GM18498 (cell line): ENCODE measurements at regions not wholly inside any gene's neighbourhood (a gene's known extent, or its start where the extent isn't known, plus 50 kb on each side); places are given as distances from the start of the nearest gene placed in this dataset.

ENCODE experiments used
- ATAC-seq: cut with Tn5 transposase; IDR thresholded peaks from one replicate; pipeline ENCODE4 v1.9.1; 2021; ENCODE audit warnings: mild to moderate bottlenecking, moderate library complexity; ENCODE audit not compliant: unreplicated experiment

DNA sequence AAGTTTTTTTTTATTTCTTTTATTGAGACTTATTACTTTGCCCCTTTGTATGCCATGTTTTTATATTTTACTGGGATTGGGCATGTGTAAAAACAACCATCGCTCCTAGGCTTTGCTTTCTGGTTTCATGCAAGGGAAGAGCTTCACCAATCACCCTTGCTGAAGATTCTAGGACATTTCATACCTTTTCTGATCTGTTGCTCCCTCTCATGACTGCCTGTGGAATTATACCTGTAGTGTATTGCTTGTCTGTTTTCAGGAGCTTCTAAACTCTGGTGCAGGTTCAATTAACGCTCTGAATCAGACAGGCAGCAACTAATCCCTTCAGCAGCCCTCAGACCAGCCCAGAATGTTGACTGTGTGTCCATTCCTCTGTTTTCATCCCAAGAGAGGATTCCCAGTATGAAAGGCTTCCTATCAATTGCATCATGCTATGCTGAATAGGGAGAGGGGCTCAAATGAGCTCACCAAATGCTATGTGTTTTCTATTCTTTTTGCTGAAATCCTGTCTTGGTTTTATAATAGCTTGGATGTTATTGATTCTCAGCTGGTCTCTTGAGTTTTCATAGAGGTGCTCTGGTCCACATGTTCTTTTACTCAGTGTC lies 572.9 kb upstream of the CDH6 start:
- ATAC-seq = no peak

DNA sequence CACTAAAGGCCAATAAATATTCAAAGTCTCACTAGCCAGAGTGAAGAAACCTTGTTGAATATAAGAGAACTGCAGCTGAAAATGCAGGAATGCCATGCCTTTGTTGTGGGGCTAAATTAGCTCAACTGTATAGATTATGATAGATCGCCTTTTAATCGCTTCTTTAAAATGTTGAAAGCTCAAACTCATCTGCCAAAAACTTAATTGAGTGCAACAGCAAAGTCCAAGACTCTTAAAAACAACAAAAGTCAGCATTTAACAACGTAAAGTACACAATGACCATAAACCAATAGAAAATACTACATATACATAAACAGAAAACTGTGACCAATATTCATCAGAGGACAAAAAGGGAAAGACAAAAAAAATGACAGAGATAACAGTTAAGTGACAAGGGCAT lies 585.0 kb upstream of the CDH6 start:
- ATAC-seq = no peak

DNA sequence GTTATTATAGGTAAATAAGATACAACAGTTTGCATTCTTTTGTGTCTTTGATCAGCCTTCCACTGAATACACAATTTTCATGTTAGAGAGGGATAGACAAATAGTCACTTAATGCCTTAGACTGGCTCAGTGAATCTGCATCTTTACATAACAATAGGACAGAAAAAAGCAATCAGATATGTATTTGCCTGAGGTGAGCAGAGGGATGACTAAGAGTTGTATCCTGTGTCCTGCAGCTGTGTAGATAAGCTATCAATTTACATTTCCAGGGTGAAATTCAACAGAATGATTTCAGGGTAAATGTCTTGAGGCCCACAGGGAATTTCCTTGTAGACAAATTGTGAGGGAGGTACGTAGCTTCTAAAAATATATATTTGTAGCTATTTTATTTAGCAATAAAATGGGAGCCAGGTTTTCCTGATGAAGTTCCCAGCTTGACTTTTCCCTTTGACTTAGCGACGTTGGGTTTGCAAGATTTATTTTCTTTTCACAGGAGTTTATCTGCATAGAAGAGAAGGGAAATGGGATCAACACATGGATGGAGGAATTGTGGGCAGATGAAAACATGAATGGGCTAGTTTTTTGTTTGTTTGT lies 586.1 kb upstream of the CDH6 start:
- no peak for ATAC-seq

DNA sequence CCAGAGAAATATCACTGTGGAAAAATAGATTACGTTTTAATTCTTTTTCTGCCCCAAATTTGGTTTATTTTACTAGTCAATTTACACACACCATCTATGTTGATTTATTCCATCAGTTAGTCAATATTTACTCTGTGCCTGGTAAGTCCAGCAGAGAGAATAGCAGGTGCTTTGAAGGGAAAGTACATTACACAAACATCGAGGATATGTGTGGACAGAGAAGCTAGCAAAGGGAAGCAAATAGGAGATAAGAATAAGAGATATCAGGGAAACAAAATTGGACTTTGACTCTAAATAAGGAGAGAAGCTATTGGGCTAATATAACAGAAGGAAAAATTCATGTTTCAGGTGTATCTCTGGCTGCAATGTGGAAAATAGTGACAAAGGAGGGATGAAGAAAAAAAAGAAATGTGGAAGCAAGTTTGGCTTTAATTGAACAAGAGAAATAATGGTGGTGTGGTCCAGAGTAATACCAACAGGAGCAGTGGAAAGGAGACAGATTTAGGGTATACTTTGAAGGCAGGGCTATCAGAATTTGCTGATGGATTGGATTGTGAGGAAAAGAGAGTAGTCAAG lies 587.7 kb upstream of the CDH6 start:
- ATAC-seq = no peak

DNA sequence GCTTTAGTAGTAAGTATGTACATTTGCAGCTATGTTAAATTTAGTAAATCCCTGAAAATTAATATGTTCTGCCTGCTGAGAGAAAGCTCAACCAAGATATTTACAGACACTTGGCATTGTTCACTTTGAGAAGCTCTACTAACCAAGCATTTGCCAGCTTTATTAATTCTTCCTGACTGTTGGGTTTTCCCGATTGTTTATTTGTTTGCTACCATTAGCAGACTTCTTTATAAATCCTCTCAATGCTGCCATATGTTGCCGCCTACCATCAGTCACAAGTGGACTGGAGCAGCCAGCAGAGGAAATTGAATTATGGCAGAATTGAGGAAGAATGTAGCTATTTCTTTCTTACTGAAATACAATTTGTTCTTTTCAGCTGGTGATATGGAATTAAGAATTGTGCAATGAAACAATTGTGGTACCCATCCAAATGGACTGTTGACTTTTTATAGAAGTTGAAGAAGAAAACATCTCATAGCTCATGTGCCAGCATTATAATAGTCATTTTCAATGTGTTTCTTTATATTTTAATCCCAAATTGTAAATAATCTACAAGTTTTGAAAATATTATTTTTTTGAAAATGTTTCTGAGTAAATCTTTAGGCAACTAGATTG lies 588.7 kb upstream of the CDH6 start:
- ATAC-seq = no peak

DNA sequence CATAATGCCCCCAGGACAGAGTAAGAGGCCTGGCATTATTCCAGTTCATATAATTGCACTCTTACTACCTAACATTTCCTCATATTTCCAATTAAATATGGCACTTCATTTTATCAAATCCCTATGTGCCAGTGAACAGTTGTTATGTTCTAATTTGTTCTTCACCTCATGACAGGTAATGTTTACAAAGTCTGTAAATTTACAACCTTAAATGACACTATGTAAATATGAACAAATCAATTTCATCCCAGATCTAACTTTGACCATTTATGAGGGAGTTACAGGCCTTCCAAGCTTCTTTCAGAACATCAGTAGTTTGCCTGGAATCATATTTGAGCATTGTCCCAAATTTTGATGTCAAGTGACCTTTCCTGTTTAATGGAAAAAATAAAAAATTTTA lies 592.6 kb upstream of the CDH6 start:
- no peak for ATAC-seq

DNA sequence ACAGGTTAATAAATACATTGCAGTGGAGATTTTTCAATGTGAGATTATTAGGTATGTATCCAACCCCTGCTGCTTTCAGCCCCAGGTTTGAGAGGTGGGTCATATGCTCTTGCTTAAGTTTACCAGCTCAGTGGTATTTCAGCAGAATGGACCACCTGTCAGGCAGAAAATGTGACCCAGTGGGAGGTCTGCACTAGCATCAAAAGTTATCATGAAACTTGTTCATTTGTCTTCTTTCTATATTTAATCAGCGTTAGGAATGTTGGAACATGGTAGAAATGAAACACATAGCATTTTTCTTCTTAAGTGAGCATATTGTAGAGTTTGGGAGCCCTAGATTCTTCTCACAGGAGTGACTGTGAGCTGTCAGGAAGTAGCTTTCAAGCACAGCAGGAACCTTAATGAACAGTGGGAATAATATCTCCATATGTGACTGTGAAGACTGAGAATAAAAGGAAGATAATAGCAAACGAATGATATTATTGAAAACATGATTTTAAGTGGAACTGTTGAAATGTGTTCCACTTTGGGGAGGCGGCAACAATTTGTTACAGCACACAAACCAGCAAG lies 596.9 kb upstream of the CDH6 start:
- no peak for ATAC-seq

DNA sequence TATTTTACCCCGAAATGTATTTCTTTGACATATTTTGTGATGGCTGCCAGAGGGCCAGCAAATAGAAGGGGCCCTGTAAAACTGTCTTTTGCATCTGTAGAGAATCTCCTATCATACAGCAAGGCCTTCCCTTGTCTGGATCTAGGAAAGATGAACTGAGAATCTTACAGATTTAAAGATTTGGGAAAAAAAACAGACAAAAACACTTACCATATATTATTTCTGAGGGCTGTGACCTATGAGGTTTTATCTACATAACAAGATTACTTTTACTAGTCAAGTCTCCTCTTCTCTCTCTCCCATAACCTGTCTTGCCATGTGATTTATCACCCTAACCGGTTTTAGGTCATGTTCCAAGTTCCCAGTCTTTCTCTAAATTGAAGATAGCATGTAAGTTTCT lies 599.2 kb upstream of the CDH6 start:
- no peak for ATAC-seq

DNA sequence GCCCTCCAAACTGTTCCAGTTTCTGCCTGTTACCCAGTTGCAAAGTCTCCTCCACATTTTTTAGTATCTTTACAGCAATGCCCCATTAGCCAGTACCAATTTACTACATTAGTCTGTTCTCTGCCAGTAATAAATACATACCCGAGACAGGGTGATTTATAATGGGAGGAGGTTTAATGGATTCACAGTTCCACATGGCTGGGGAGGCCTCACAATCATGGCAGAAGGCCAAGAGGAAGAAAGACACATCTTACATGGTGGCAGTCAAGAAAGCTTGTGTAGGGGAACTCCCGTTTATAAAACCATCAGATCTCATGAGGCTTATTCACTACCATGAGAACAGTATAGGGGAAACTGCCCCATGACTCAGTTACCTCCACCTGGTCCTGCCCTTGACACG lies 600.7 kb upstream of the CDH6 start:
- no peak for ATAC-seq

DNA sequence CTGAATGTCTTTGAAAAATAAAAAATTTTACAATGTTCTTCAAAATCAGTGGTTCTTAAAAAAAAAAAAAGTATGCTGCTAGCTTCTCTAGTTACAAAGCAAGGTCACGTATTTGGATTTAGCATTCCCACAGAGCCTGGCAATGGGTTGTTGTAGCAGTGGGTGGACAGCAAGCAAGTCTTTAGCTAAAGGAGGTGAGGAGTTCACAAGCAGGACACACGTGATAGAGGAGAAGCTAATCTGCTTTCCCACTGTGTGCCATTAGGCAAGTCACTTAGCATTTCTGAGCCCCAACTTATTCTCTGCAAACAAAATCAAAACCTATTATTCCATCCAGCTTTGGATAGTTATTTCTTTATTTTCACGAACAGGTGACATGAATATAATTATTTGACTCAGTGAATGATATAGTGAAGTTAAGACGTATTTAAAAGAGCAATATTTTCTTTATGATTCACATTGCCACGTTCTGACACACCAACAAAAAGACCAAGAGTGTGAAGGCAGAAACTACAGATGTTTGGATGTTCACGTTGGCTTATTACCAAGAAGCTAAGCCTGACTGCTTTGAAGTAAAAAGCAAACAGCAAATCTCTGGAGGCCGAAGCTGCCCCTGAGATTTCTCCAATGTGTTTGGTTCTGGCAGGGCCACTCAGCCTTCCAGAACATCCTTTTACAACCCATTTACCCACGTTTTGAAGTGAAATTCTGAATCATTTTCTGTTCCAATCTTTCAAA lies 612.1 kb upstream of the CDH6 start:
- ATAC-seq = no peak

DNA sequence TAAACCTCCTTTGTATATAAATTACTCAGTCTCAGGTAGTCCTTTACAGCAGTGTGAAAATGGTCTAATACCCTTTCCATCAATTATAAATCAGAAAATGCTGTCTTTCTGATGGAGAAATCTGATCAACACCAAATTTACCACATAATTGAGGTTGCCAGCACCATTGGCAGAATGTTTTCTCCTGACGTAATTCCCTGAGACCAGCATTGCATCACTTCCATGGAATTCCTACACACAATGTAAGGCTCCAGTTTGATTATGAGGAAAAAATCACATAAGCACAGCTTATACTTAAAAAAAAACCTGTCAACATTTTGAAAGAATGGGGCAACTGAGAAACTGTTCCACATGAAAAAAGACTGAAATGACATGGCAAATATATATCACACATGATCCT lies 618.7 kb upstream of the CDH6 start:
- no peak for ATAC-seq

DNA sequence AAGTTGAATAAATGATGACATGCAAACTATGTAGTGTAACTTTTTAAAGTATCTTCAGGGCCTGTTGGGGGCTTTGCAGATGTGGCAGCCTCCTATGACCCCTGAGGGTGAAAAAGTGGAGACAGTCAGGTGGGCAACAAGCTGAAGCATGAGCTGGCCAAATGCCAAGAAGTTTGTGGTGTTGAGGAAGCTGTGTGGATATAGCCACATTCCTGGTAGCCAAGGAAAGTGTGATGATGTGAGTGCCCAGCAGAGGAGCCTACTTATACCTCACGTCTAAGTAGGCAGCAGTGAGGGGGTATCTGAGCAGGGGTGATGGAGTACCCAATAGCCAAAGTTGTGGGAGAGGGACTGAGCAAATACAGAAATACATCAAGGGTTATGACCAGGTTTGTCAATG lies 621.2 kb upstream of the CDH6 start:
- no peak for ATAC-seq

DNA sequence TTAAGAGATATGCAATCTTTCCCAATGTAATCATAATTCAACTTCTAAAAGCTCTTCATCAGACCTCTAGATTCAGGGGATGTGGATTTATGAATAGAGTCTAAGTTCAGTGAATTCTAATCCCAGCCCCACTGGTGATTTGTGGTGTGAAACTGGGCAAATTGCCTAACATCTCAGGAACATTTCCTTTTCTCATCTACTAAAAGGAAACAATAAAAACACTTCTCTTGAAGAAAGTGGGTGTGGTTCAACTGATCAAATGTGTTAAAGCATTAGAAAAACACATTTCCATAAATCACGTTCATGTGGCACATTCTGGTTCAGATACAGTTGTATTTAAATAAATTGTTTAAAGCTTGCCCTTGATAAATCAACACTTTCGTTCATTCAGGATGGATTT lies 631.7 kb upstream of the CDH6 start:
- no peak for ATAC-seq

DNA sequence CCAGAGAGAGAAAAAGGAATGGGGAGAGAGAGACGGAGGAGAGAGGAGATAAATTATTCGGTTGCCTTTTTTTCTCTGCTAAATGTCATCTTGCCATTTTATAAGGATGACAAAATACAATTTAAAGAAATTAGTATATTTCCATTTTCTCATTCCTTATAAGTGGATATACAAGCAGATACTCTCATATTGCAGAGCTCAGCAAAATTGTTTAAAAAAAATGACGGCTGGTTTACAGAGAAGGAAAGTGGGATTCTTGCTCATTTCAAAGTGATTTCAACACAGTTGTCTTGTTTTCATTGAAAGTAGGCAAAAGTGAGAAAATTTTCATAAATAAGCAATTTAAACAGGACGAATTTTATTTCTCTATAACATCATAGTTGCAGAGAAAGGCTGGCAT lies 641.9 kb upstream of the CDH6 start:
- ATAC-seq = no peak

DNA sequence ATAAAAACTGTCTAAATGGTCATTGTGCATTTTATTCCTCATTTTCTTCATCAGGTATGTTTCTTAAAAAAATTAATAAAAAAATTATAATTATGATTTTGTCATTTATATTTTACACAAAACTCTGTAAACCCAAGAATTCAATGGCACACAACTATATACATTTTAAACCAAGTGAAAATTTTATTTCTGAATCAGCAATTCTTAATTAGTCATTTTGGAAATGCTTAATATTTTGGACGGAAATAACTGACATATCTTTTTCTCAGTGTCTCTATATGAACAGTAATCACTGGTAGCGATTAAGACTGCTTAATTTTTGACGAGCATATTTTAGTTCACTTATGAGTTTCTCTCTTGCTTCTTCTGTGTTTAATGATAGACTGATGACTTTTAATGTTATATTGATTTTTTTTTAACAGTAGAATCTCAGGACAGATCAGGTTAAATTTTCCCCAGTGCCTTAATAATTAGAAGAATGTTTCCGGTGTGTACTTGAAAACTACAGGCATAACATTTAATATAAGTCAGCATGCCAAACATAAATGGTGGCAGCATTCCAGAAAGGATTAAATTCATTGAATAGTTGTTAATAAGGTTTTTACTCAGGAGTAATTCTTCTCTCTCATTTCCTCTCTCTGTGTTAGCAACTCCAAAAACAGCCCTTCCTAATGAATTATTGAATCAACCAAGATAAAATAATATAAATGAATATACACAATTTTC lies 644.7 kb upstream of the CDH6 start:
- ATAC-seq = no peak

DNA sequence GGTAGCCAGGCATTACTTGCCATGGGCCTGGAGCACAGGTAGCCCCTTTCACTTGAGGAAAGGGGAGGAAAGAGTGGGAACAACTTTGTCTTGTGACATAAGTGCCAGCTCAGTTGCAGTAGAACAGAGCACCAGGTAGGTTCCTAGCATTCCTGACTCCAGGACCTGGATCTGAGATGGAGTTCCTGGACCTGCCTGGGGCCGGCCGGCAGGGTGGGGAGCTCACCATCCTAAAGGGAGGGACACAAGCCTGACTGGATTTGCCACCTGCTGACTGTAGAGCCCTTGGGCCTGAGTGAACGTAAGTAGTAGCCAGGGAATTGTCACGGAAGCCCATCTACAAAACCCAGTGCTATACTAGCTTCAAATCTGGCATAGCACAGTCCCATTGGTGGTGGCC lies 653.3 kb upstream of the CDH6 start:
- ATAC-seq = no peak

DNA sequence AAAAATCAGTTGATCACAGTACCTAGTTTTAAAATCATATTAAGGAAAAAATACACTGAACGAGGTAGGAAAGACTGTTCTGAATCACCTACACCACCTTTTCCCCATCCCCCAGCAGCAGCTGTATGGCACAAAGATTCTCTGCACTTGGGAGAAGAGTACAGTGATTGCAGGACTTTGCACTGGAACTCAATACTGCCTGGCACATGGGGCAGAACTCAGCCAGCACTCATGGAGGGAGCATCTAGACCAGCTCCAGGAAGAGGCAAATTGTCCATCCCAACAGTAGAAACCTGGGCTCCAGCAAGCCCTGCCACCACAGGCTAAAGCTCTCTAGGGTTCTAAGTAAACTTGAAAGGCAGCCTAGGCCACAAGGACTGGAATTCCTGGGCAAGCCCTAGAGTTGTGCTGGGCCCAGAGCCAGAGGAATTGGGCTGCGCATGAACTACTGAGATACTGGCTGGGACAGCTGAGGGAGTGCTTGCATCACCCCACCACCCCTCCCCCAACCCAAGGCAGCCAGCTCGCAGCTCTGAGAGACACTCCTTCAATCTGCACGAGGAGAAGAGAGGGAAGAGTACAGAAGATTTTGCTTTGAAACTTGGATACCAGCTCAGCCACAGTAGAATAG lies 654.4 kb upstream of the CDH6 start:
- no peak for ATAC-seq

DNA sequence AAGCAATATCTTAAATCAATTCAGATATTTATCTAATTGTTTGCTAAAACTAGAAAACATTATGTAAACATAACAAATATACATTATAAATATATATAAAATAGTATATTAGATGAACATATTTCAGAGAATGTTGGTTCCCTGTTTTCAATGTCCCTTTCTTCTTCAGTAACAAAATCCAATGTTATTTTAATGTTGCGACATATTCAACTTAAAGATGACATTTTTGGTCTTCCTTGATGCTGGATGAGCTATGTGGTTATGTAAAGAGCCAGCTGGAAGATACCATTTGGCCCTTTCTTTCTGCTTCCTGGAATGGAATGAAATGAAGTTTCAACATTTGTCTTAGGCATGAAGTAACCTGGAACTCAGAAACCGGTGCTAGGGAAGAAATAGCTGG lies 668.1 kb upstream of the CDH6 start:
- ATAC-seq = no peak

DNA sequence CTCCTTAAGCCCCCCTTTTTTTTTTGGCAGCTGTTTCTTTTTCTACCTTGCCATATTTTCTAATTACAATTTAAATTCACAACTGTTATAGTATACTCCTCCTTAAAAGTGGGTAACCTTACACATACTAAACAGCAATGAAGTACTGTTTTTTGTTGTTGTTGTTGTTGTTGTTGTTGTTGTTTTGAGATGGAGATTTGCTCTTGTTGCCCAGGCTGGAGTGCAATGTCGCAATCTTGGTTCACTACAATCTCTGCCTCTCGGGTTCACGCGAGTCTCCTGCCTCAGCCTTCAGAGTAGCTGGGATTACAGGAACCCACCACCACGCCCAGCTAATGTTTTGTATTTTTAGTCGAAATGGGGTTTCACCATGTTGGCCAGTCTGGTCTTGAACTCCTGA lies 669.1 kb upstream of the CDH6 start:
- no peak for ATAC-seq

DNA sequence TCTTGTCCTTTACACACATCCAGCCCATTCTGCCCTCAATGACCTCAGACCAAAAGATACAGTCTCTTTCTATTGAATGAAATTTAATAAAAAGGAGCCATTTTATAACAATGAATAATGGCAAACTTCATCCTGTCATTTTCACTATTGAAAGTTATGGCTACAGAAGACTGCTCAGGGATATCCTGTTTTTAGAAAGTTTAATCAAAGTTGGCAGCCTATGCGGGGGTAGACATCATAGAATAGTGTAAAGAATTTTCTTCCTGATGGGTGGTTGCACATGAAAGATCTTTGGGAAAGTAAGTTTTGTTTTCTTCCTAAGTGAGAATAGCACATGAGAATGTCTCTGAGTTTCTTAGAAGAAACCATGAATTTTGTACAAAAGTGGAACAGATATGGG lies 670.4 kb upstream of the CDH6 start:
- no peak for ATAC-seq
